SHP77 (cell line): ENCODE measurements at regions not wholly inside any gene's neighbourhood (a gene's known extent, or its start where the extent isn't known, plus 50 kb on each side); places are given as distances from the start of the nearest gene placed in this dataset.
"Not testable (repeated sequence)": the region's sequence is repeated elsewhere in the genome, so short reads cannot be mapped to it uniquely, and the experiment has no call there.

Source experiments
- DNase-seq, 2 experiments: peaks; one replicate each; lab custom pipeline; 2025; lab: John Stamatoyannopoulos, UW

GRCh38 chr2:150371044-150371818 lies 116.2 kb downstream of the RND3 start:
- DNase-seq, result no peak

GRCh38 chr2:150370561-150370960 lies 116.9 kb downstream of the RND3 start:
- DNase-seq, result no peak

- no peak for DNase-seq
Observed at GRCh38 chr2:150369862-150370261, 117.6 kb downstream of the RND3 start.

GRCh38 chr2:150358468-150358807 lies 129.0 kb downstream of the RND3 start:
- DNase-seq, result no peak

GRCh38 chr2:150357770-150358467 lies 129.5 kb downstream of the RND3 start:
- no peak for DNase-seq

GRCh38 chr2:150355440-150355839 lies 132.0 kb downstream of the RND3 start:
- no peak for DNase-seq

- no peak for DNase-seq
Observed at GRCh38 chr2:150353376-150353775, 134.1 kb downstream of the RND3 start.

GRCh38 chr2:150351922-150352321 lies 135.5 kb downstream of the RND3 start:
- no peak for DNase-seq

GRCh38 chr2:150350500-150350899 lies 137.0 kb downstream of the RND3 start:
- no peak for DNase-seq

- DNase-seq, result no peak
Observed at GRCh38 chr2:150346806-150347205, 140.7 kb downstream of the RND3 start.

- DNase-seq, result no peak
Observed at GRCh38 chr2:150341982-150342680, 145.3 kb downstream of the RND3 start.

GRCh38 chr2:150339951-150340350 lies 147.5 kb downstream of the RND3 start:
- DNase-seq, result no peak

- no peak for DNase-seq
Observed at GRCh38 chr2:150339282-150339681, 148.2 kb downstream of the RND3 start.

- DNase-seq, result no peak
Observed at GRCh38 chr2:150335596-150335995, 151.9 kb downstream of the RND3 start.

- no peak for DNase-seq
Observed at GRCh38 chr2:150332383-150332782, 155.1 kb downstream of the RND3 start.

GRCh38 chr2:150327564-150328489 lies 159.6 kb downstream of the RND3 start:
- no peak for DNase-seq

GRCh38 chr2:150325656-150326314 lies 161.7 kb downstream of the RND3 start:
- no peak for DNase-seq

- not testable (repeated sequence) for DNase-seq
Observed at GRCh38 chr2:150323071-150323470, 164.4 kb downstream of the RND3 start.

GRCh38 chr2:150320608-150321007 lies 166.9 kb downstream of the RND3 start:
- no peak for DNase-seq

- no peak for DNase-seq
Observed at GRCh38 chr2:150319658-150320555, 167.6 kb downstream of the RND3 start.
